Mononuclear cell (primary cell): ENCODE measurements at regions not wholly inside any gene's neighbourhood (a gene's known extent, or its start where the extent isn't known, plus 50 kb on each side); places are given as distances from the start of the nearest gene placed in this dataset.
"Not testable (repeated sequence)": the region's sequence is repeated elsewhere in the genome, so short reads cannot be mapped to it uniquely, and the experiment has no call there.

Experiments
- H3K27me3 ChIP-seq: 2 replicates; pipeline ENCODE4 v1.6.0; 2011; ENCODE audit warnings: low read length, control low read depth; ENCODE audit not compliant: insufficient read depth
- H3K4me1 ChIP-seq: 2 replicates; pipeline ENCODE4 v1.5.1; 2011; ENCODE audit warnings: mild to moderate bottlenecking, low read length, control low read depth; ENCODE audit not compliant: insufficient read depth
- H3K4me3 ChIP-seq: 2 replicates; pipeline ENCODE4 v1.5.1; 2011; ENCODE audit warnings: mild to moderate bottlenecking, low read length, moderate library complexity
- H3K9me3 ChIP-seq: 2 replicates; pipeline ENCODE4 v1.5.1; 2011; ENCODE audit warnings: low read depth, mild to moderate bottlenecking, control low read depth, low read length

GRCh38 chr2:192534072-192534471, 339.3 kb upstream of the TMEFF2 start:
- Histone ChIP-seq H3K9me3 (no peaks in the 10 kb centered on the region), H3K4me3 (no peak overlapping the region), H3K4me1 (no peaks in the 10 kb centered on the region), H3K27me3 (no peaks in the 10 kb centered on the region)

GRCh38 chr2:192524642-192525251, 330.0 kb upstream of the TMEFF2 start:
- not testable (repeated sequence) for H3K4me3 ChIP-seq, H3K9me3 ChIP-seq, H3K4me1 ChIP-seq, H3K27me3 ChIP-seq

GRCh38 chr2:192524214-192524613, 329.5 kb upstream of the TMEFF2 start:
- H3K4me1 ChIP-seq, H3K27me3 ChIP-seq, H3K4me3 ChIP-seq, H3K9me3 ChIP-seq: not testable (repeated sequence)

- H3K9me3 ChIP-seq, result no peaks in the 10 kb centered on the region
- H3K4me1 ChIP-seq, result no peaks in the 10 kb centered on the region
Measured at GRCh38 chr2:192515937-192516336, 321.2 kb upstream of the TMEFF2 start.

GRCh38 chr2:192513575-192513974, 318.8 kb upstream of the TMEFF2 start:
- Histone ChIP-seq H3K4me1 (no peaks in the 10 kb centered on the region), H3K9me3 (no peaks in the 10 kb centered on the region), H3K4me3 (no peak overlapping the region), H3K27me3 (no peaks in the 10 kb centered on the region)

More at GRCh38 chr2:192515937-192516336, 321.2 kb upstream of the TMEFF2 start:
- no peak overlapping the region for H3K4me3 ChIP-seq
- H3K27me3 ChIP-seq, result no peaks in the 10 kb centered on the region

- H3K4me3 ChIP-seq, H3K4me1 ChIP-seq, H3K27me3 ChIP-seq, H3K9me3 ChIP-seq: not testable (repeated sequence)
Measured at GRCh38 chr2:192507836-192508450, 313.2 kb upstream of the TMEFF2 start.

- Histone ChIP-seq H3K27me3 (no peaks in the 10 kb centered on the region), H3K9me3 (no peaks in the 10 kb centered on the region), H3K4me1 (no peaks in the 10 kb centered on the region), H3K4me3 (no peak overlapping the region)
Measured at GRCh38 chr2:192500550-192501200, 305.9 kb upstream of the TMEFF2 start.

- H3K27me3 ChIP-seq, result no peaks in the 10 kb centered on the region
- H3K4me3 ChIP-seq, result no peak overlapping the region
- H3K4me1 ChIP-seq, result no peaks in the 10 kb centered on the region
- no peaks in the 10 kb centered on the region for H3K9me3 ChIP-seq
Measured at GRCh38 chr2:192499476-192499875, 304.7 kb upstream of the TMEFF2 start.

- Histone ChIP-seq H3K27me3 (no peaks in the 10 kb centered on the region), H3K4me1 (no peaks in the 10 kb centered on the region), H3K9me3 (no peaks in the 10 kb centered on the region), H3K4me3 (no peak overlapping the region)
Measured at GRCh38 chr2:192498747-192499146, 304.0 kb upstream of the TMEFF2 start.

- H3K4me1 ChIP-seq, H3K4me3 ChIP-seq, H3K9me3 ChIP-seq, H3K27me3 ChIP-seq: not testable (repeated sequence)
Measured at GRCh38 chr2:192488158-192488557, 293.4 kb upstream of the TMEFF2 start.

- Histone ChIP-seq H3K9me3 (no peaks in the 10 kb centered on the region), H3K4me1 (no peaks in the 10 kb centered on the region), H3K27me3 (no peaks in the 10 kb centered on the region), H3K4me3 (no peak overlapping the region)
Measured at GRCh38 chr2:192487636-192488035, 292.9 kb upstream of the TMEFF2 start.

- H3K27me3 ChIP-seq, result no peaks in the 10 kb centered on the region
- H3K9me3 ChIP-seq, result no peaks in the 10 kb centered on the region
- H3K4me1 ChIP-seq, result no peaks in the 10 kb centered on the region
- no peak overlapping the region for H3K4me3 ChIP-seq
Measured at GRCh38 chr2:192484903-192485302, 290.2 kb upstream of the TMEFF2 start.

GRCh38 chr2:192480984-192481383, 286.3 kb upstream of the TMEFF2 start:
- H3K4me1 ChIP-seq, result no peaks in the 10 kb centered on the region
- H3K27me3 ChIP-seq, result no peaks in the 10 kb centered on the region
- H3K9me3 ChIP-seq, result no peaks in the 10 kb centered on the region
- no peak overlapping the region for H3K4me3 ChIP-seq

GRCh38 chr2:192473331-192473730, 278.6 kb upstream of the TMEFF2 start:
- Histone ChIP-seq H3K4me3 (no peak overlapping the region), H3K4me1 (no peaks in the 10 kb centered on the region), H3K27me3 (no peaks in the 10 kb centered on the region), H3K9me3 (no peaks in the 10 kb centered on the region)

GRCh38 chr2:192471982-192472381, 277.2 kb upstream of the TMEFF2 start:
- Histone ChIP-seq H3K4me3 (no peak overlapping the region), H3K9me3 (no peaks in the 10 kb centered on the region), H3K4me1 (no peaks in the 10 kb centered on the region), H3K27me3 (no peaks in the 10 kb centered on the region)

GRCh38 chr2:192469612-192470011, 274.9 kb upstream of the TMEFF2 start:
- no peaks in the 10 kb centered on the region for H3K27me3 ChIP-seq
- H3K4me1 ChIP-seq, result no peaks in the 10 kb centered on the region
- H3K4me3 ChIP-seq, result no peak overlapping the region
- H3K9me3 ChIP-seq, result no peaks in the 10 kb centered on the region
